GM10248 (cell line): ENCODE measurements at regions not wholly inside any gene's neighbourhood (a gene's known extent, or its start where the extent isn't known, plus 50 kb on each side); places are given as distances from the start of the nearest gene placed in this dataset.
A peak's percentile ranks its signal among the peaks of the same experiment; 100 is the strongest.

ENCODE experiments used
- CTCF ChIA-PET: fragments of 300-600 bp; sonication (Branson Sonifier 250); formaldehyde crosslinking; extraction: SDS; loops from one replicate; lab custom pipeline; 2021; ENCODE audit warnings: antibody characterized with exemption; lab: Yijun Ruan, JAX
- POLR2A ChIA-PET: fragments of 350-650 bp; sonication (Branson Sonifier 250); formaldehyde crosslinking; extraction: SDS; loops from one replicate; lab custom pipeline; 2020; ENCODE audit warnings: antibody characterized with exemption; lab: Yijun Ruan, JAX
- DNase-seq: peaks from one replicate; pipeline ENCODE4 v3.0.0; 2012; ENCODE audit errors: extremely low spot score
- TF ChIP-seq, protein P1 (sequence below): IDR thresholded peaks from 2 replicates; pipeline ENCODE4 v1.5.1; 2012; ENCODE audit warnings: mild to moderate bottlenecking, low read depth; ENCODE audit errors: extremely low read depth, missing control alignments, control extremely low read depth

GRCh38 chr3:72533591-72534473, 314.4 kb downstream of the SHQ1 start:
- no peak for DNase-seq
- ChIA-PET POLR2A (interaction anchor here (0.5 kb wide), 1 partner anchor 61 kb away, joined by 5 read pairs; no protein-coding TSS in a partner anchor), CTCF (interaction anchor here (0.8 to 1.5 kb wide), 6 partner anchors 7 to 68 kb away, joined by 3 to 7 read pairs (median 3); no protein-coding TSS in a partner anchor)
- TF ChIP-seq, protein P1, sequence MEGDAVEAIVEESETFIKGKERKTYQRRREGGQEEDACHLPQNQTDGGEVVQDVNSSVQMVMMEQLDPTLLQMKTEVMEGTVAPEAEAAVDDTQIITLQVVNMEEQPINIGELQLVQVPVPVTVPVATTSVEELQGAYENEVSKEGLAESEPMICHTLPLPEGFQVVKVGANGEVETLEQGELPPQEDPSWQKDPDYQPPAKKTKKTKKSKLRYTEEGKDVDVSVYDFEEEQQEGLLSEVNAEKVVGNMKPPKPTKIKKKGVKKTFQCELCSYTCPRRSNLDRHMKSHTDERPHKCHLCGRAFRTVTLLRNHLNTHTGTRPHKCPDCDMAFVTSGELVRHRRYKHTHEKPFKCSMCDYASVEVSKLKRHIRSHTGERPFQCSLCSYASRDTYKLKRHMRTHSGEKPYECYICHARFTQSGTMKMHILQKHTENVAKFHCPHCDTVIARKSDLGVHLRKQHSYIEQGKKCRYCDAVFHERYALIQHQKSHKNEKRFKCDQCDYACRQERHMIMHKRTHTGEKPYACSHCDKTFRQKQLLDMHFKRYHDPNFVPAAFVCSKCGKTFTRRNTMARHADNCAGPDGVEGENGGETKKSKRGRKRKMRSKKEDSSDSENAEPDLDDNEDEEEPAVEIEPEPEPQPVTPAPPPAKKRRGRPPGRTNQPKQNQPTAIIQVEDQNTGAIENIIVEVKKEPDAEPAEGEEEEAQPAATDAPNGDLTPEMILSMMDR: no peak

DNA sequence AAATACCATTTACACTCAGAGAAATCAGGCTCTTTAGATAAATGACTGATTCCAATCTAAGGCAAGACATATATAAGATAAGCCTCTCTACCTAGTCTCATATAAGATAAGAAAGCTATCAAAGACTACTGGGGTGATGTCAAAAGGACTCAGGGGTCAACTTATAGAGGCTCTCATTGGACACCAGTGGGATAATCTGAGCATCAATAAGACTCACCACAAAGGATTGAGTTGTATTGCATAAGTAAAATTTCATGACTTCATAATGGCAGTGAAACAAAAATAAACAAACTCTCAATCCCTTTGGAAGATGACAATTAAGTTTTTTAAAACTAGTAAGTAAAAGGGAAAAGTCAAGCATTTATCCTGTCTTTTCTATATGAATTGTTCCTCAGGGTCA, 317.8 kb downstream of the SHQ1 start:
- TF ChIP-seq, protein P1: no peak
- DNase-seq: no peak
- POLR2A ChIA-PET: no interaction called here
- CTCF ChIA-PET: interaction anchor here (1.2 kb wide), 1 partner anchor 9 kb away, joined by 3 read pairs; no protein-coding TSS in a partner anchor

GRCh38 chr3:72529081-72529480, 319.2 kb downstream of the SHQ1 start:
- DNase-seq: no peak

GRCh38 chr3:72523429-72524151, 324.7 kb downstream of the SHQ1 start:
- TF ChIP-seq, protein P1: no peak
- ChIA-PET POLR2A (interaction anchor here (0.6 kb wide), 1 partner anchor 11 kb away, joined by 4 read pairs; no protein-coding TSS in a partner anchor), CTCF (interaction anchor here (0.7 to 1.7 kb wide), 5 partner anchors 9 to 40 kb away, joined by 3 to 7 read pairs (median 3); no protein-coding TSS in a partner anchor)
- DNase-seq: peak; percentile 59

More at GRCh38 chr3:72529081-72529480, 319.2 kb downstream of the SHQ1 start:
- TF ChIP-seq, protein P1: no peak
- POLR2A ChIA-PET: no interaction called here
- CTCF ChIA-PET: interaction anchor here (3.9 kb wide), 1 partner anchor 9 kb away, joined by 16 read pairs; no protein-coding TSS in a partner anchor

DNA sequence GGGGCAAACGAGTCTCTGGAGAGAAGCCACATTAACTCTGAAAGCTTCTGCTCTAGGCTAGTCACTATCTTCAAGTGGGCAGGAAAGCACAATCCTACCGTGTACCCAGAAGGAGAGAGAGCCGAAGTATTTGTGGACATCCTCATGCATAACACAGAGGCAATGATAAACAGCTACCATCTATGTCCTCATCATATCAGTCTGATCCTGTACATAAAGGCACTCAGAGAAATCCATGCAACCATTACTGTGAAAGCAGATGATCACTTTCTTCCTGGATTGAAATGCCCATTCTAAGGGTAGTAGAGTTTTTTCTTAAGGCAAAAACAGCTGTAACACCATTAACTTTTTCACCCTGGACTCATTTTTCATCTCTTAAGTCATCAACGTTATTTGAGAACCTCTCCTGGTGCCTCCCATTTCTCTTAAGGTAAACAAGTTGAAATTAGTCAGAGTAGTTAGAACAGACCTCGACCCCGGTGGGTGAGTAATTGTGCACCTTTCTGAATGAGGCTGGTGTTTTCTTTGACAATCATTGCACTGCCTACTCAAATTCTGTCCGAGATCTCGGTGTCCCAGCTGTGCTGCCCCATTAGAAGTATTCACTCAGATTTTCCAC, 327.4 kb downstream of the SHQ1 start:
- CTCF ChIA-PET: interaction anchor here (1.2 to 2.3 kb wide), 5 partner anchors 9 to 145 kb away, joined by 3 to 8 read pairs (median 6); no protein-coding TSS in a partner anchor
- POLR2A ChIA-PET: interaction anchor here (0.5 kb wide), 1 partner anchor 78 kb away, joined by 3 read pairs; no protein-coding TSS in a partner anchor
- TF ChIP-seq, protein P1: no peak
- DNase-seq: peak; percentile 45
